ENCODE measurements at regions not wholly inside any gene's neighbourhood (a gene's known extent, or its start where the extent isn't known, plus 50 kb on each side); places are given as distances from the start of the nearest gene placed in this dataset.

- Histone ChIP-seq H3K4me3 (no peak overlapping the region), H3K27me3 (ENCODE audit: low read depth) (no peaks in the 10 kb centered on the region), H3K4me1 (peaks cover 4% of the 10 kb centered on the region), H3K9me3 (no peaks in the 10 kb centered on the region), H3K36me3 (no peaks in the 10 kb centered on the region), H3K27ac (no peak overlapping the region)
- no peak for TF ChIP-seq CTCF (IDR thresholded peaks at IDR 0.05)
- intact Hi-C loops (cut with DNase I) = no loop called here
- no peak for DNase-seq
- ATAC-seq = no peak
Measured at GRCh38 chr14:77985211-77985615, 185.0 kb upstream of the NRXN3 start.

- Histone ChIP-seq H3K4me1 (no peaks in the 10 kb centered on the region), H3K27ac (no peak overlapping the region), H3K36me3 (no peaks in the 10 kb centered on the region), H3K4me3 (no peak overlapping the region), H3K9me3 (no peaks in the 10 kb centered on the region), H3K27me3 (ENCODE audit: low read depth) (no peaks in the 10 kb centered on the region)
- intact Hi-C loops (cut with DNase I) = no loop called here
- ATAC-seq (no peak), DNase-seq (no peak)
- no peak for TF ChIP-seq CTCF (IDR thresholded peaks at IDR 0.05)
Measured at GRCh38 chr14:77986773-77987172, 183.4 kb upstream of the NRXN3 start.

DNA sequence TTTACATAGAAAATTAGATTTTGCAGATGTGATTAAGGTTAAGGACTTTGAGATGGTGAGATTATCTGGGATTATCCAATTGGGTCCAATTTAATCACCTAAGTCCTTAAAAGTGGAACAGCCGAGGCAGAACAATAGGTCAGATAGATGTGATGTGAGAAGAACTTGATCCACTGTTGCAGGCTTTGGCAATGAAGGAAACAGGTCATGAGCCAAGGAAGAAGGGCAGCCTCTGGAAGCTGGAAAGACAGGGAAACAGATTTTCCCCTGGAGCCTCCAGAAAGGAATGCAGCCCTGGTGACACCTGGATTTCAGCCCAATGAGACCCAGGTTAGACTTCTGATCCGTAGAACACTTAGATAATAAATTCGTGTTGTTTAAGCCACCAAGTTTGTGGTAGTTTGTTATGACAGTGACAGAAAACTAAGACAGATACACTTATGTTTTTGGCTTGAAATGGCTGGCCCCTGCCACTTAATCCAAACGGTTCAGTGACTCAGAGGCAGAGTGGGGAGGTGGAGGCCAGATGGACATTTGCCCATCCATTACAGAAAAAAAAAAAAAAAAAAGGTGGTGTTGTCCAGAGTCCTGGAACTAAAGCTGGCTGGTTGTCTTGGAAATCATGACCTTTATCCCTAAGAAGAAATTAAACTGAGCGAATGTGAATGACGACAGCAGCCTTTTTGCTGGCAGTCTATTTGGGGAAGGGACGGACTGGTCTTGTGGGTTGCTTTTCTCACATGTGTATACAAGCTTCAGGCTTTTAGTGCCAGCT lies 181.9 kb upstream of the NRXN3 start:
- TF ChIP-seq CTCF (IDR thresholded peaks at IDR 0.05) = no peak
- H3K27ac ChIP-seq = no peak overlapping the region
- peak; percentile 10 to 32 for ATAC-seq

GRCh38 chr14:77988970-77989369 lies 181.2 kb upstream of the NRXN3 start:
- intact Hi-C loops (cut with DNase I) = no loop called here
- H3K27me3 ChIP-seq (ENCODE audit: low read depth) = no peaks in the 10 kb centered on the region
- no peaks in the 10 kb centered on the region for H3K36me3 ChIP-seq
- DNase-seq (no peak), ATAC-seq (peak; percentile 72 to 76)
- H3K4me1 ChIP-seq = no peaks in the 10 kb centered on the region
- H3K4me3 ChIP-seq = no peak overlapping the region
- H3K27ac ChIP-seq = no peak overlapping the region
- no peaks in the 10 kb centered on the region for H3K9me3 ChIP-seq
- TF ChIP-seq CTCF (IDR thresholded peaks at IDR 0.05) = no peak

More for the DNA sequence above, 181.9 kb upstream of the NRXN3 start:
- Histone ChIP-seq H3K36me3 (no peaks in the 10 kb centered on the region), H3K4me1 (no peaks in the 10 kb centered on the region), H3K9me3 (no peaks in the 10 kb centered on the region), H3K4me3 (no peak overlapping the region), H3K27me3 (ENCODE audit: low read depth) (no peaks in the 10 kb centered on the region)
- intact Hi-C loops (cut with DNase I) = no loop called here
- no peak for DNase-seq

DNA sequence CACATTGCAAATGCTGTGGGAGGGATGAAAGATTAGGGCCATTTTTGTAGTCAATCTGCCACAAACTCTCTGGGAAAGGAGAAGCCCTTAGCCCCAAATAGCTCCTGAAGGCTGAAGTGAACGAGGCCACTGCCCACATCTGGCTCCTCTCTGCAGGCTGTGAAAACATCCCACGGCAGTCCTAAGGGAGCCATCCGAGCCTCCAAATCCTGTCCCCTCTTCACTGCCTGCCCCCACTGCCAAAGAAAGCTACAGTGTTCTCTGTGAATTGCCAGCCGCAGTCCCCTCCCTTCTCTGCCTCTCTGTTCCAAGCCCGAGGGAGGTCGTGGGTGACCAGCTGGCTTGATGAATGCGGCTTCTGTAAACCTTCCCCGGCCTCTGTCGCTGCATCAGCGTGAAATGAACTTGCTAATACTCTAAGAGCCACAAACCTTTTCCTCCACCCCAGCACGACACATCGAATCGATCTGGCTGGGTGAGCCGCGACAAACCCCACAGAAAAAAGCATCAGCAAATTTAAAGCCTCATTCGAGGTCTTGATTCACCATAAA lies 180.7 kb upstream of the NRXN3 start:
- H3K4me3 ChIP-seq = no peak overlapping the region
- DNase-seq (no peak), ATAC-seq (no peak)
- TF ChIP-seq CTCF (IDR thresholded peaks at IDR 0.05) = no peak
- intact Hi-C loops (cut with DNase I) = no loop called here
- H3K36me3 ChIP-seq = no peaks in the 10 kb centered on the region
- no peaks in the 10 kb centered on the region for H3K4me1 ChIP-seq
- no peak overlapping the region for H3K27ac ChIP-seq
- no peaks in the 10 kb centered on the region for H3K9me3 ChIP-seq
- no peaks in the 10 kb centered on the region for H3K27me3 ChIP-seq (ENCODE audit: low read depth)
